T-helper 2 cell treated with Interferon-gamma antibody and Interleukin-4, amounts not matched to agents 5 μg/mL and 100 μg/mL, for 36 hours (primary cell): ENCODE measurements at regions not wholly inside any gene's neighbourhood (a gene's known extent, or its start where the extent isn't known, plus 50 kb on each side); places are given as distances from the start of the nearest gene placed in this dataset.

Experiments
- DNase-seq: peaks from one replicate; pipeline ENCODE4 v3.0.0; 2021; ENCODE audit warnings: low spot score
- H3K27ac Mint-ChIP-seq: one replicate; pipeline ENCODE4 v1.8.0; 2021; ENCODE audit warnings: mild to moderate bottlenecking, mixed read lengths
- H3K27me3 Mint-ChIP-seq: one replicate; pipeline ENCODE4 v1.8.0; 2021; ENCODE audit warnings: low read depth, mixed read lengths
- H3K36me3 Mint-ChIP-seq: one replicate; pipeline ENCODE4 v1.8.0; 2021; ENCODE audit warnings: low read depth, mixed read lengths
- H3K4me1 Mint-ChIP-seq: one replicate; pipeline ENCODE4 v1.8.0; 2021; ENCODE audit warnings: low read depth, mixed read lengths
- H3K4me3 Mint-ChIP-seq: one replicate; pipeline ENCODE4 v1.8.0; 2022; ENCODE audit warnings: mild to moderate bottlenecking, moderate library complexity, mixed read lengths
- H3K9me3 Mint-ChIP-seq: one replicate; pipeline ENCODE4 v1.8.0; 2021; ENCODE audit warnings: mixed read lengths

GRCh38 chr1:217224201-217224600 is 406.7 kb downstream of the GPATCH2 start:
- no peak overlapping the region for H3K27ac Mint-ChIP-seq
- no peaks in the 10 kb centered on the region for H3K4me1 Mint-ChIP-seq
- H3K27me3 Mint-ChIP-seq, result no peaks in the 10 kb centered on the region
- no peaks in the 10 kb centered on the region for H3K36me3 Mint-ChIP-seq
- no peak overlapping the region for H3K4me3 Mint-ChIP-seq
- DNase-seq, result no peak
- H3K9me3 Mint-ChIP-seq, result peaks cover 5% of the 10 kb centered on the region

DNA sequence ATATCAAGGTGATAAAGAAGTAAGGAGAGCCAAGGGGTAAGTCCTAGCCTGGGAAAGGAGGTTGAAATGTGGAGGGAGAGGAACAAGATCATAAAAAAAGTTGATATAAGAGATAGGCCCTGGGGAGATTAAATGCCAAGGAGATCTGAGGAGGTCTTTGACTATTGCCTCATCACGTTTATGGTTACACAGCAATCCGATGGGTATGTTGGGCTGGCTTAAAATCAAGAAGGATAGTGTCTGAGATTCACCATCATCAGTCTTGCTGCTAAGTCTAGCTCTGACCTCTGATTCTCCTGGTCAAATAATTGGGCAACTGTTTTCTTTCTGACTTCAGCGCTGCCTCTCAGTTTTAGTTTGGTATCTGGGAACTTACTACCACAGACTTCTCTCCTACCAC is 416.3 kb downstream of the GPATCH2 start:
- no peak for DNase-seq
- no peaks in the 10 kb centered on the region for H3K4me1 Mint-ChIP-seq
- no peaks in the 10 kb centered on the region for H3K36me3 Mint-ChIP-seq
- no peak overlapping the region for H3K27ac Mint-ChIP-seq
- no peak overlapping the region for H3K4me3 Mint-ChIP-seq
- H3K27me3 Mint-ChIP-seq, result no peaks in the 10 kb centered on the region
- peaks cover 6% of the 10 kb centered on the region for H3K9me3 Mint-ChIP-seq

DNA sequence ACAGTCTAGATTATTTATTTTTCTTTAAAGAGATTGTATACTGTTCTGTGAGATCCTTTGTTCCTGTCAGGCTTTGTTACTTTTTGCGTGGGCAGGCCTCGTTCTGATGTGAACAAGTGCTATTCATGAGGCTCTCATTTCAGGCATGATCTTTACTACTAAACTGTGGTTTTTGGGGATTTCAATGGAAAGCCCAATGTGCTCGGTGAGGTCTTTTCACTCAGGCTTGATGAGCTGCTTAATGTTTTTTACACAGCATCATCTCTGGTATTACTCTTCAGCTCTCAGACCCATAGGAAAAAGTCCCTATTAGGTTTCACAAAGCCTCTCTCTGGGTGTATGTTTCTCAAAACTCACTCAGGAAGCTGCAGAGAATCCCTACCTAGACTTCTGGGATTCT is 419.4 kb downstream of the GPATCH2 start:
- Mint-ChIP-seq H3K9me3 (peaks cover 6% of the 10 kb centered on the region), H3K27me3 (no peaks in the 10 kb centered on the region), H3K4me1 (no peaks in the 10 kb centered on the region), H3K4me3 (no peak overlapping the region), H3K36me3 (no peaks in the 10 kb centered on the region), H3K27ac (no peak overlapping the region)
- DNase-seq, result no peak

GRCh38 chr1:217205578-217205977 is 425.3 kb downstream of the GPATCH2 start:
- peaks cover 9% of the 10 kb centered on the region for H3K9me3 Mint-ChIP-seq
- no peak for DNase-seq
- no peaks in the 10 kb centered on the region for H3K4me1 Mint-ChIP-seq
- H3K4me3 Mint-ChIP-seq, result no peak overlapping the region
- H3K36me3 Mint-ChIP-seq, result no peaks in the 10 kb centered on the region
- H3K27ac Mint-ChIP-seq, result no peak overlapping the region
- no peaks in the 10 kb centered on the region for H3K27me3 Mint-ChIP-seq

GRCh38 chr1:217196616-217197015 is 434.3 kb downstream of the GPATCH2 start:
- Mint-ChIP-seq H3K9me3 (no peaks in the 10 kb centered on the region), H3K4me3 (no peak overlapping the region), H3K4me1 (no peaks in the 10 kb centered on the region), H3K27ac (no peak overlapping the region), H3K27me3 (no peaks in the 10 kb centered on the region), H3K36me3 (no peaks in the 10 kb centered on the region)
- DNase-seq, result no peak

DNA sequence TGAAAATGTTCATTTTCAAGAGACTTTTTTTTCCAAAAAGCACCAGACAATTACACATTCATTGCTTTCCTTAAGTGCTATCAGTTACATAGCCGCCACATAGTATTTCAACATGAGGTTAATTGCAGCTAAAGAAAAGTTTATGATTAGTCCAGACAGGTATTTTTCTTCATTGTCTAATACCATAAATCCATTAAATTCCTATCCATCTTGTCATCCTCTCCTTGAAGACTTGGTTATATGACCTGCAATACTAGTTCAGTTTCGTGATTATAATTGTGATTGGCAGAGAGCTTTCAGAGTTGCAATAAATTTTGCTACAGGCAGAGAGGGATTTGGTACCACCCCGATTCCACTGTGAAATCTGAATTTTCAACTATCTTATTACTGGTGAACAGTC is 437.7 kb downstream of the GPATCH2 start:
- no peaks in the 10 kb centered on the region for H3K36me3 Mint-ChIP-seq

GRCh38 chr1:217191441-217191840 is 439.4 kb downstream of the GPATCH2 start:
- DNase-seq, result no peak

More for the DNA sequence above, 437.7 kb downstream of the GPATCH2 start:
- no peaks in the 10 kb centered on the region for H3K4me1 Mint-ChIP-seq
- no peak overlapping the region for H3K4me3 Mint-ChIP-seq
- no peak for DNase-seq
- no peaks in the 10 kb centered on the region for H3K27me3 Mint-ChIP-seq
- no peak overlapping the region for H3K27ac Mint-ChIP-seq
- H3K9me3 Mint-ChIP-seq, result peaks cover 6% of the 10 kb centered on the region

GRCh38 chr1:217190359-217190758 is 440.5 kb downstream of the GPATCH2 start:
- no peak overlapping the region for H3K27ac Mint-ChIP-seq
- H3K4me1 Mint-ChIP-seq, result no peaks in the 10 kb centered on the region
- no peaks in the 10 kb centered on the region for H3K27me3 Mint-ChIP-seq

More at GRCh38 chr1:217191441-217191840, 439.4 kb downstream of the GPATCH2 start:
- Mint-ChIP-seq H3K36me3 (no peaks in the 10 kb centered on the region), H3K4me1 (no peaks in the 10 kb centered on the region), H3K27ac (no peak overlapping the region), H3K9me3 (peaks cover 14% of the 10 kb centered on the region), H3K27me3 (no peaks in the 10 kb centered on the region), H3K4me3 (no peak overlapping the region)

GRCh38 chr1:217189362-217189761 is 441.5 kb downstream of the GPATCH2 start:
- no peaks in the 10 kb centered on the region for H3K36me3 Mint-ChIP-seq
- peaks cover 14% of the 10 kb centered on the region for H3K9me3 Mint-ChIP-seq
- no peaks in the 10 kb centered on the region for H3K4me1 Mint-ChIP-seq
- DNase-seq, result no peak
- H3K27ac Mint-ChIP-seq, result no peak overlapping the region
- H3K27me3 Mint-ChIP-seq, result no peaks in the 10 kb centered on the region
- no peak overlapping the region for H3K4me3 Mint-ChIP-seq

More at GRCh38 chr1:217190359-217190758, 440.5 kb downstream of the GPATCH2 start:
- DNase-seq, result no peak
- Mint-ChIP-seq H3K9me3 (peaks cover 14% of the 10 kb centered on the region), H3K36me3 (no peaks in the 10 kb centered on the region), H3K4me3 (no peak overlapping the region)

DNA sequence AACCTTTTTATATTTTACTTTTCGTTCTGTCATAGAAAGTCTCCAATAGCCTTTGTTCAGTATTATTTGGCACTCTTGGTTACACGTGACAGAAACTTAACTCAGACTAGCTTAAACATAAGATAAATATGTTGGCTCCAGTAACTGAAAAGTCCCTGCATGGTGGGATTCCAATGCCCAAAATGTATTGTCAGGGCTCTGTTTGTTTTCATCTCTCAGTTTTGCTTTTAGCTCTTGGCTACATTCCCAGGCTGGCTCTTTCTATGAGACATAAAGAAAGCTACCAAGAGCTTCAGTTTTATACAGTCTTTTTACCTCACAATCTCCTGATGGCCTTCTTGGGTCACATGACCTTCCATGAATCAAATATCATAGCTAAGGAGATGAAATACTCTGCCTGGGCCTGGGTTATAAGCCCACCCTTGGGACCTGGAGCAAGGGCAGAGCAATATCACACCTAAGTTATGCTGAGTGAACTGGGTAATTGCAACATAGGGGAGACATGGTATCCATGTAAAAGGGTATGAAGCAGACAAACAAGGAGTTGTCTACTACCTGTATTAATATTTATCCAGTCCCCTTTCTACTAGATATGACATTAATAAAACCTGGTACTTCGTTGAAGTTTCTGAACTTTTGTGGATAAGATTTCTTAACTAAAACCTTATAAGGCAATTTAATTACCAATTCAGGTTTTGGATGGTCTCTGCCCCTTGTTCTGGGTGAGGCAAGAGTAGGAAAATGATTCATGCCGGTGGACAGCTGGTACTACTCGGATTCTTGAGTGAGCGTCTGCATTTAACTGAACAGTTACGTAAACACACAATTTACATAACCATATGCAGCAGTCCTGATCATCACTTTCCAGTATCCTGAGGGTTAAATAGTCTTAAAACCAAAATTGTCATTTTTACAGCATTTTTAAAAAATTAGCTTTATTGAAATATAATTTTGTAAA is 442.3 kb downstream of the GPATCH2 start:
- no peak for DNase-seq
- H3K4me1 Mint-ChIP-seq, result no peaks in the 10 kb centered on the region
- no peaks in the 10 kb centered on the region for H3K27me3 Mint-ChIP-seq
- H3K9me3 Mint-ChIP-seq, result peaks cover 14% of the 10 kb centered on the region
- H3K27ac Mint-ChIP-seq, result no peak overlapping the region
- no peak overlapping the region for H3K4me3 Mint-ChIP-seq
- H3K36me3 Mint-ChIP-seq, result no peaks in the 10 kb centered on the region

- Mint-ChIP-seq H3K27me3 (no peaks in the 10 kb centered on the region), H3K36me3 (no peaks in the 10 kb centered on the region), H3K27ac (no peak overlapping the region), H3K4me3 (no peak overlapping the region), H3K4me1 (no peaks in the 10 kb centered on the region), H3K9me3 (peaks cover 14% of the 10 kb centered on the region)
- no peak for DNase-seq
Measured at GRCh38 chr1:217186664-217187063, 444.2 kb downstream of the GPATCH2 start.

DNA sequence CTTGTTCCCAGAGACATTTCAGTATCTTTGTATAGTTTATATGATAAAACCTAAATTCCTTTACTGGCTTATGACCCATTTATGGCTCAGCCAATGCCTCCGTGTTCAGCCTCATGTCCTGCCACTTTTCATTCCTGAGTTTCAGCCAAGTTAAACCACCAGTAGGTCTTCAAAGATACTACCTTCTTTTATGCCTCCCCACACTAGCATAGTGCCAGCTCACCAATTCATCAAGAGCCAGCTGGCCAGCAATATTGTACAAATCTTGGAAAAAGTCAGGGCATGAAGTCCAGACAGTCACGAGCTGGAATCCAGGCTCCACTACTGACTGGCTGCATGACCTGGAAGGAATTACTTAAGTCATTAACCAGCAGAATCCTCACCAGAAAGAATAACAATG is 446.0 kb downstream of the GPATCH2 start:
- Mint-ChIP-seq H3K36me3 (no peaks in the 10 kb centered on the region), H3K9me3 (peaks cover 8% of the 10 kb centered on the region), H3K4me1 (no peaks in the 10 kb centered on the region), H3K4me3 (no peak overlapping the region), H3K27ac (no peak overlapping the region), H3K27me3 (no peaks in the 10 kb centered on the region)
- no peak for DNase-seq

- Mint-ChIP-seq H3K27me3 (no peaks in the 10 kb centered on the region), H3K9me3 (peaks cover 8% of the 10 kb centered on the region), H3K27ac (no peak overlapping the region), H3K4me3 (no peak overlapping the region), H3K36me3 (no peaks in the 10 kb centered on the region), H3K4me1 (no peaks in the 10 kb centered on the region)
- no peak for DNase-seq
Measured at GRCh38 chr1:217182992-217183391, 447.9 kb downstream of the GPATCH2 start.

GRCh38 chr1:217181756-217182155 is 449.1 kb downstream of the GPATCH2 start:
- no peaks in the 10 kb centered on the region for H3K9me3 Mint-ChIP-seq
- H3K27me3 Mint-ChIP-seq, result no peaks in the 10 kb centered on the region
- DNase-seq, result no peak
- no peaks in the 10 kb centered on the region for H3K4me1 Mint-ChIP-seq
- no peaks in the 10 kb centered on the region for H3K36me3 Mint-ChIP-seq
- H3K4me3 Mint-ChIP-seq, result no peak overlapping the region
- H3K27ac Mint-ChIP-seq, result no peak overlapping the region
